ENCODE measurements at regions not wholly inside any gene's neighbourhood (a gene's known extent, or its start where the extent isn't known, plus 50 kb on each side); places are given as distances from the start of the nearest gene placed in this dataset.
"Not testable (repeated sequence)": the region's sequence is repeated elsewhere in the genome, so short reads cannot be mapped to it uniquely, and the experiment has no call there.

GRCh38 chr2:13751955-13752354, 880.6 kb upstream of the LRATD1 start:
- DNase-seq = no peak

GRCh38 chr2:13758412-13758811, 874.1 kb upstream of the LRATD1 start:
- DNase-seq = no peak

- no peak for DNase-seq
Observed at GRCh38 chr2:13768274-13768673, 864.2 kb upstream of the LRATD1 start.

- DNase-seq = no peak
Observed at GRCh38 chr2:13770279-13770678, 862.2 kb upstream of the LRATD1 start.

- DNase-seq = no peak
Observed at GRCh38 chr2:13779996-13780395, 852.5 kb upstream of the LRATD1 start.

GRCh38 chr2:13791019-13791547, 841.4 kb upstream of the LRATD1 start:
- no peak for DNase-seq

GRCh38 chr2:13806539-13806938, 826.0 kb upstream of the LRATD1 start:
- DNase-seq = no peak

- DNase-seq = no peak
Observed at GRCh38 chr2:13813236-13813635, 819.3 kb upstream of the LRATD1 start.

GRCh38 chr2:13818002-13818401, 814.5 kb upstream of the LRATD1 start:
- DNase-seq = no peak

- DNase-seq = no peak
Observed at GRCh38 chr2:13819896-13820295, 812.6 kb upstream of the LRATD1 start.

- no peak for DNase-seq
Observed at GRCh38 chr2:13821255-13821880, 811.1 kb upstream of the LRATD1 start.

- DNase-seq = no peak
Observed at GRCh38 chr2:13822365-13822764, 810.2 kb upstream of the LRATD1 start.

GRCh38 chr2:13826314-13826853, 806.1 kb upstream of the LRATD1 start:
- DNase-seq = no peak

- no peak for DNase-seq
Observed at GRCh38 chr2:13858626-13859025, 773.9 kb upstream of the LRATD1 start.

- not testable (repeated sequence) for DNase-seq
Observed at GRCh38 chr2:13868275-13868674, 764.2 kb upstream of the LRATD1 start.

GRCh38 chr2:13876491-13877037, 756.0 kb upstream of the LRATD1 start:
- no peak for DNase-seq

GRCh38 chr2:13877571-13877970, 754.9 kb upstream of the LRATD1 start:
- DNase-seq = no peak

GRCh38 chr2:13884291-13884976, 748.1 kb upstream of the LRATD1 start:
- no peak for DNase-seq

- no peak for DNase-seq
Observed at GRCh38 chr2:13901526-13901925, 731.0 kb upstream of the LRATD1 start.

- no peak for DNase-seq
Observed at GRCh38 chr2:13905831-13906230, 726.7 kb upstream of the LRATD1 start.

- DNase-seq = no peak
Observed at GRCh38 chr2:13916066-13916465, 716.5 kb upstream of the LRATD1 start.

- DNase-seq = no peak
Observed at GRCh38 chr2:13917958-13918357, 714.6 kb upstream of the LRATD1 start.

- DNase-seq = no peak
Observed at GRCh38 chr2:13919981-13920382, 712.5 kb upstream of the LRATD1 start.

- no peak for DNase-seq
Observed at GRCh38 chr2:13921245-13921644, 711.3 kb upstream of the LRATD1 start.
